ENCODE measurements at regions not wholly inside any gene's neighbourhood (a gene's known extent, or its start where the extent isn't known, plus 50 kb on each side); places are given as distances from the start of the nearest gene placed in this dataset.
A peak's percentile ranks its signal among the peaks of the same experiment; 100 is the strongest.

DNA sequence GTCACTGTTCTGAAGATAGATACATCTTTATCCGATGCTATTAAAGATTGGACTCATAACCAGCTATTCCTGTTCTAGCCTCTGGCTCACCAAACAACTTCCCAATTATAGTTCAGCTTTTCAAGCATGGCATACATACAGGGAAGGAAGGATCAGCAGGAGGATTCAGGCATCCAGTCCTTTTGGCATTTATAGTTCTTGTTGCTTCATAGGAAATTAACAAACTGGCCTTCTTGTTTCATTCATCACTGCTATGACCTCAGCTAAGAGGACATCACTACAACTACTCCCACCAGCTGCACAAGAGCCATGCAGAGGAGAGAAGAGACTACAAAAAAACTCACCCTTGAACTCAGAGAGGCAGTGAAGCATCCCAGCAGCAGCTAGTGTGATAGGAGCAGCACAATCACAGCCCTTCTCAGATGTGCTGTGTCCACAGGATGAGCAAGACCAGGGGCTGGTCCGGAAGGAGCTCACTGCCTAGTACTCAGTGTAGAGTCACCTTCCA lies 100.5 kb downstream of the SPTSSA start:
- H3K4me1 ChIP-seq (ENCODE audit: insufficient read depth, low read length), result peaks cover 13% of the 10 kb centered on the region
- FAIRE-seq (no peak), ATAC-seq (peak; percentile 12; the same call in 2 of the 3 replicates), DNase-seq (ENCODE audit: low spot score) (no peak)
- H3K79me2 ChIP-seq (ENCODE audit: insufficient read depth, low read length), result no peaks in the 10 kb centered on the region
- no TSS peak for BruUV-seq (replicated peaks)
- CTCF ChIA-PET (ENCODE audit: low intra/inter-chr PET ratio, low total read pairs), result no interaction called here
- H4K20me1 ChIP-seq (ENCODE audit: insufficient read depth, low read length), result no peaks in the 10 kb centered on the region
- no peaks in the 10 kb centered on the region for H3K36me3 ChIP-seq (replicated peaks in 1 of 2; ENCODE audit: control insufficient read depth in 1 of 2, insufficient read depth in 2 of 2, low read length in 2 of 2)
- H3K27me3 ChIP-seq (ENCODE audit: control insufficient read depth in 1 of 2, insufficient read depth in 2 of 2, low read length in 2 of 2), result peaks cover 0 to 2% of the 10 kb centered on the region in 2 experiments; a peak in 1 of 5 replicates
- TF ChIP-seq ZBTB1 (CRISPR knock-in tag; IDR thresholded peaks at IDR 0.05; ENCODE audit: borderline replicate concordance), result 0 out of 2 replicates have a peak, but pooled peaks have one; percentile 2
- no peak for TF ChIP-seq ZNF382 (CRISPR knock-in tag; IDR thresholded peaks at IDR 0.05; ENCODE audit: borderline replicate concordance)
- POLR2A ChIA-PET, result interaction anchor here (2.4 kb wide), 1 partner anchor 29 kb away, joined by 5 read pairs; no protein-coding TSS in a partner anchor
- no peak overlapping the region for H3K4me2 ChIP-seq (ENCODE audit: low read depth, low read length)
- H3K27ac ChIP-seq (ENCODE audit: extremely low read length, insufficient read depth, low read length), result no peak overlapping the region
- WGBS (ENCODE audit: low lambda C conversion rate), result 69% methylated on average over 2 of the region's 2 CpGs
- H3K4me3 ChIP-seq (replicated peaks in 1 of 3; ENCODE audit: insufficient read depth in 1 of 3, low read depth in 2 of 3, low read length in 3 of 3), result no peak overlapping the region
- in situ Hi-C loops (cut with HindIII; ENCODE audit: extremely low pct_ligation_motif_present, low pct_unique_long_range_greater_than_20kb), result loop anchor here (10.0 kb wide), 1 partner anchor 133 kb away; no protein-coding TSS in a partner anchor
- no peaks in the 10 kb centered on the region for H3K9me3 ChIP-seq (ENCODE audit: low read length)
- intact Hi-C loops (cut with micrococcal nuclease; ENCODE audit: unreplicated experiment), result no loop called here
- H2AFZ ChIP-seq (ENCODE audit: low read length), result no peak overlapping the region
- no peak overlapping the region for H3K9ac ChIP-seq (ENCODE audit: insufficient read depth, low read depth, low read length)

DNA sequence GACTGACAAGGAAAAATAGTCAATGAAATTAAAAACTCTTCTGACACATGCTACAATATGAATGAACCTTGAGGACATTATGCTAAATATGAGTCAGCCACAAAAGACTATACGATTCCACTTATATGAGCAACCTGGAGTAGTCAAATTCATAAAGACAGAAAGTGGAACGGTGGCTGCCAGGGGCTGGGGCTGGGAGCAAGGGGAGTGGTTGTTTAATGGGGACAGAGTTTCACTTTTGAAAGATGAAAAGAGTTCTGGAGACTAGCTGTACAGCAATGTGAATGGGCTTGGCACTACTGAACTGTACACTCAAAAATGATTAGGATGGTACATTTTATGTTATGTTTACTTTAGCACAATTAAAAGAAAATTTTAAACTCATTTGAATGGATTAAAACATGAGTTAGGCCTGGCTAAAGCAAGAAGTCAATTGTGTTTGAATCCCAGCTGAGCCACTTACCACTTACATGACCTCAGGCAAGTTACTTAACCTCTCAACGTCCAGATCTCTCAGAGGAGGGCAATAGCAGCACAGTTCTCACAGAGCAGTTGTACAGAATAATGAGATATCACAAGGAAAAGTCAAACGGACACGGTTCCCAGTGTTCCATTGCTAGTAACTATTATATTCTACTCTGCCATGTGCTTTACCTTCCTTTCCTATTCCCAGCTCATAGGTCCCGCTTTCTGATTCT lies 102.5 kb downstream of the SPTSSA start:
- Histone ChIP-seq H3K27ac (ENCODE audit: extremely low read length, insufficient read depth, low read length) (no peak overlapping the region), H3K4me1 (ENCODE audit: insufficient read depth, low read length) (0 out of 2 replicates have a peak, but pooled peaks cover 5% of the 10 kb centered on the region), H3K36me3 (replicated peaks in 1 of 2; ENCODE audit: control insufficient read depth in 1 of 2, insufficient read depth in 2 of 2, low read length in 2 of 2) (no peaks in the 10 kb centered on the region), H3K27me3 (ENCODE audit: control insufficient read depth in 1 of 2, insufficient read depth in 2 of 2, low read length in 2 of 2) (peaks cover 0 to 2% of the 10 kb centered on the region in 2 experiments; a peak in 1 of 5 replicates), H3K4me2 (ENCODE audit: low read depth, low read length) (no peak overlapping the region), H3K9ac (ENCODE audit: insufficient read depth, low read depth, low read length) (no peak overlapping the region), H3K79me2 (ENCODE audit: insufficient read depth, low read length) (no peaks in the 10 kb centered on the region), H3K4me3 (replicated peaks in 1 of 3; ENCODE audit: insufficient read depth in 1 of 3, low read depth in 2 of 3, low read length in 3 of 3) (no peak overlapping the region), H4K20me1 (ENCODE audit: insufficient read depth, low read length) (no peaks in the 10 kb centered on the region), H2AFZ (ENCODE audit: low read length) (no peak overlapping the region), H3K9me3 (ENCODE audit: low read length) (no peaks in the 10 kb centered on the region)
- ChIA-PET CTCF (ENCODE audit: low intra/inter-chr PET ratio, low total read pairs) (no interaction called here), POLR2A (no interaction called here)
- intact Hi-C loops (cut with micrococcal nuclease; ENCODE audit: unreplicated experiment) (no loop called here), in situ Hi-C loops (cut with HindIII; ENCODE audit: extremely low pct_ligation_motif_present, low pct_unique_long_range_greater_than_20kb) (loop anchor here (10.0 kb wide), 1 partner anchor 135 kb away; no protein-coding TSS in a partner anchor)
- no peak for FAIRE-seq
- peak; percentile 15; the same call in 2 of the 3 replicates for ATAC-seq
- no TSS peak for BruUV-seq (replicated peaks)
- 0 out of 2 replicates have a peak, but pooled peaks have one; percentile 30 for TF ChIP-seq ZSCAN20 (CRISPR knock-in tag; IDR thresholded peaks at IDR 0.05; ENCODE audit: borderline replicate concordance)
- no peak for TF ChIP-seq ZEB1 (IDR thresholded peaks at IDR 0.05; ENCODE audit: insufficient replicate concordance, low read depth)
- TF ChIP-seq ZNF644 (CRISPR knock-in tag; IDR thresholded peaks at IDR 0.05; ENCODE audit: low read depth), result no peak
- TF ChIP-seq NPAS2 (CRISPR knock-in tag; IDR thresholded peaks at IDR 0.05; ENCODE audit: borderline replicate concordance), result no peak
- peak; percentile 63; the same call in 1 of the 2 replicates for TF ChIP-seq ZNF652 (CRISPR knock-in tag; IDR thresholded peaks at IDR 0.05; ENCODE audit: borderline replicate concordance, low read depth)
- no peak for DNase-seq (ENCODE audit: low spot score)
- WGBS (ENCODE audit: low lambda C conversion rate), result 17% methylated on average over 6 of the region's 6 CpGs

Data from HepG2 (cell line).